Smooth muscle cell (in vitro differentiated cells): ENCODE measurements at regions not wholly inside any gene's neighbourhood (a gene's known extent, or its start where the extent isn't known, plus 50 kb on each side); places are given as distances from the start of the nearest gene placed in this dataset.

Experiments
- DNase-seq: peaks from one replicate; lab custom pipeline; 2025; ENCODE audit not compliant: unreplicated experiment; lab: John Stamatoyannopoulos, UW
- H2AFZ ChIP-seq: fragments of 200-600 bp; sonication (generic); 2 replicates; pipeline ENCODE4 v1.6.0; 2016; ENCODE audit warnings: antibody characterized with exemption, low read depth, mild to moderate bottlenecking
- H3F3A ChIP-seq: fragments of 200-600 bp; sonication (generic); 2 replicates; pipeline ENCODE4 v1.6.0; 2017; ENCODE audit warnings: antibody characterized with exemption, low read depth
- H3K27ac ChIP-seq: fragments of 200-600 bp; sonication (generic); 2 replicates; pipeline ENCODE4 v1.5.1; 2016; ENCODE audit warnings: low read depth, mild to moderate bottlenecking
- H3K27me3 ChIP-seq: fragments of 200-600 bp; sonication (generic); 2 replicates; pipeline ENCODE4 v1.6.1; 2016; ENCODE audit warnings: low read depth, mild to moderate bottlenecking
- H3K36me3 ChIP-seq: fragments of 200-600 bp; sonication (generic); 2 replicates; pipeline ENCODE4 v1.5.1; 2016; ENCODE audit warnings: low read depth
- H3K4me1 ChIP-seq: fragments of 200-600 bp; sonication (generic); 2 replicates; pipeline ENCODE4 v1.5.1; 2016; ENCODE audit warnings: low read depth
- H3K4me2 ChIP-seq: fragments of 200-600 bp; sonication (generic); 2 replicates; pipeline ENCODE4 v1.6.0; 2016; ENCODE audit warnings: mild to moderate bottlenecking
- H3K4me3 ChIP-seq: fragments of 200-600 bp; sonication (generic); 2 replicates; pipeline ENCODE4 v1.5.1; 2016; ENCODE audit warnings: mild to moderate bottlenecking
- H3K79me2 ChIP-seq: fragments of 200-600 bp; sonication (generic); 2 replicates; pipeline ENCODE4 v1.6.0; 2016; ENCODE audit warnings: low read depth, mild to moderate bottlenecking
- H3K9ac ChIP-seq: fragments of 200-600 bp; sonication (generic); 2 replicates; pipeline ENCODE4 v1.6.0; 2016; ENCODE audit warnings: low read depth
- H3K9me3 ChIP-seq: fragments of 200-600 bp; sonication (generic); replicated peaks from 2 replicates; pipeline ENCODE4 v1.5.1; 2016; ENCODE audit warnings: low read depth
- H4K20me1 ChIP-seq: fragments of 200-600 bp; sonication (generic); 2 replicates; pipeline ENCODE4 v1.6.0; 2016; ENCODE audit warnings: low read depth
- WGBS: methylation state at CpG from one replicate; pipeline ENCODE4 v1.1.7; 2016; ENCODE audit warnings: low lambda C conversion rate; 5-methylcytosine and 5-hydroxymethylcytosine counted together
- TF ChIP-seq, protein P1 (sequence below): fragments of 200-600 bp; sonication (generic); IDR thresholded peaks from 2 replicates; pipeline ENCODE4 v1.5.1; 2017; ENCODE audit warnings: borderline replicate concordance, mild to moderate bottlenecking, antibody characterized with exemption; ENCODE audit not compliant: insufficient read depth, poor library complexity, severe bottlenecking

DNA sequence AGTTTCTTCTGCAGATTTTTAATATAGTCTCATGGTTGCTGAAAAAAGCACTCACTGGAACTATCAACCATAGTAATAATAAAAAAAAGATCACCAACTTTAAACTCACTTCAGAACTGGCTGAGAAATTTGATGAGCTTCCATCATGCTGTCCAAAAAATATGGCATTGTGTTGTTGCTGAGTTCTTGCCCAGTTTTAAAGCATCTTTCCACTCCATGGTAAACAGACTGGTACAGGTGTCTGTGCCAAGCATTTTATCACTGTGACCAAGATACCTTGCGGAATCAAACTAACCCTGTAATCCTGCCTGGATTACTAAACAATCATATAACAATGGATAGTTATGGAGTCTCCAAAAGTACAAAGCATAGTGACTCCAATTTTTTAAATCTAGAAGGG is 360.3 kb upstream of the NOCT start:
- TF ChIP-seq, protein P1, sequence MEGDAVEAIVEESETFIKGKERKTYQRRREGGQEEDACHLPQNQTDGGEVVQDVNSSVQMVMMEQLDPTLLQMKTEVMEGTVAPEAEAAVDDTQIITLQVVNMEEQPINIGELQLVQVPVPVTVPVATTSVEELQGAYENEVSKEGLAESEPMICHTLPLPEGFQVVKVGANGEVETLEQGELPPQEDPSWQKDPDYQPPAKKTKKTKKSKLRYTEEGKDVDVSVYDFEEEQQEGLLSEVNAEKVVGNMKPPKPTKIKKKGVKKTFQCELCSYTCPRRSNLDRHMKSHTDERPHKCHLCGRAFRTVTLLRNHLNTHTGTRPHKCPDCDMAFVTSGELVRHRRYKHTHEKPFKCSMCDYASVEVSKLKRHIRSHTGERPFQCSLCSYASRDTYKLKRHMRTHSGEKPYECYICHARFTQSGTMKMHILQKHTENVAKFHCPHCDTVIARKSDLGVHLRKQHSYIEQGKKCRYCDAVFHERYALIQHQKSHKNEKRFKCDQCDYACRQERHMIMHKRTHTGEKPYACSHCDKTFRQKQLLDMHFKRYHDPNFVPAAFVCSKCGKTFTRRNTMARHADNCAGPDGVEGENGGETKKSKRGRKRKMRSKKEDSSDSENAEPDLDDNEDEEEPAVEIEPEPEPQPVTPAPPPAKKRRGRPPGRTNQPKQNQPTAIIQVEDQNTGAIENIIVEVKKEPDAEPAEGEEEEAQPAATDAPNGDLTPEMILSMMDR = no peak
- no peaks in the 10 kb centered on the region for H4K20me1 ChIP-seq
- 97% methylated on average over 1 of the region's 1 CpG for WGBS
- H3K79me2 ChIP-seq = no peaks in the 10 kb centered on the region
- no peak overlapping the region for H3K27ac ChIP-seq
- no peak overlapping the region for H3K4me2 ChIP-seq
- no peak for DNase-seq
- H3K9ac ChIP-seq = no peak overlapping the region
- peaks cover 4% of the 10 kb centered on the region for H3K27me3 ChIP-seq
- H3K9me3 ChIP-seq = no peaks in the 10 kb centered on the region
- H3K36me3 ChIP-seq = no peaks in the 10 kb centered on the region
- H3F3A ChIP-seq = no peaks in the 10 kb centered on the region
- no peak overlapping the region for H3K4me3 ChIP-seq
- H3K4me1 ChIP-seq = peaks cover 21% of the 10 kb centered on the region
- no peak overlapping the region for H2AFZ ChIP-seq

DNA sequence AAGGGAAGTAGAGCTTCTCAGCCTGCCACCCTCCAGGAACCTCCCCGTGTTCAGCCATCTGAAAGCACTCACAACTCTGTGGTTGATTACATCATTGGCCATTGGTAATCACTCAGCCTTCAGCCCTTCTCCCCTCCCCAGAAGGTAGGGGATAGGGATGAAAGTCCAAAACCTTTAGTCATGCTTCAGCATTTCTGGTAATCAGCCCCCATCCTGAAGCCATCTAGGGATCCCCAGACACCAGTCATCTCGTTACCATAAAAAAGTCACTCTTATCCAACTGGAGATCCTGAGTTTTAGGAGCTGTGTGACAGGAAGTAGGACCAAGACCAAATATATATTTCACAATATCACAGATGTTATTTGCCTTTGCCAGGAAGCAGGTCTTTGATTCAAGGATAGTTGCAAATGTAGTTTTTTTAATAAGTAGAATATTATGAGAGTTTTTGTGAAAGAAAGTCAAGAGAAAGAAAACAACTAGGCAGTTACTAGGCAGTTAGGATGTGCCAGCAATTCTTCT is 364.6 kb upstream of the NOCT start:
- Histone ChIP-seq H2AFZ (no peak overlapping the region), H3K4me2 (no peak overlapping the region), H3K27ac (peak overlapping the region; percentile 67), H3K36me3 (no peaks in the 10 kb centered on the region), H3K9me3 (no peaks in the 10 kb centered on the region), H3K4me3 (no peak overlapping the region), H3K27me3 (no peaks in the 10 kb centered on the region), H4K20me1 (no peaks in the 10 kb centered on the region), H3F3A (no peaks in the 10 kb centered on the region), H3K4me1 (no peaks in the 10 kb centered on the region), H3K9ac (no peak overlapping the region), H3K79me2 (no peaks in the 10 kb centered on the region)
- TF ChIP-seq, protein P1 = no peak
- no peak for DNase-seq
- 21% methylated on average over 2 of the region's 2 CpGs for WGBS

DNA sequence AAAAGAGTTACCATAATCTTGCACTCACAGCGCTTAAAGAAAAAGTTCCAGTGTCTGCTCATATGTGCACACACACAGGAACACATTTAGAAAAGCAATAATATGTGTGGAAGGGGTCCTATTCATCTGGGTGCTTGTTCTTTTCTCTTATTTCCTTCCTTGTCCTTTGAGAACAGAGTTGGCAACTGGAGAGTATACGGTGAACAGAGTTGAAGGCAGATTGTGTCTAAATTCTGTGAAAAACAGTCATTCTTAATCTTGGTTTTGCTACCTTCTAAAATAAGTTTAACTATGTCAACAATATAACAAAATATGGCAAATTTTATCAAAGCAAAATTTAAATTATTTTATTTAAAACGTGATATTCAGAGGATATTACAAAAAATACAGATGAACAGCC is 365.1 kb upstream of the NOCT start:
- TF ChIP-seq, protein P1 = no peak
- Histone ChIP-seq H3K9me3 (no peaks in the 10 kb centered on the region), H3K4me1 (no peaks in the 10 kb centered on the region), H3K4me3 (no peak overlapping the region), H3K27me3 (no peaks in the 10 kb centered on the region), H2AFZ (peak overlapping the region; percentile 54), H3K9ac (no peak overlapping the region), H3K4me2 (no peak overlapping the region), H3K36me3 (no peaks in the 10 kb centered on the region), H3K27ac (peak overlapping the region; percentile 67), H3K79me2 (no peaks in the 10 kb centered on the region), H3F3A (no peaks in the 10 kb centered on the region), H4K20me1 (no peaks in the 10 kb centered on the region)
- 89% methylated on average over 3 of the region's 3 CpGs for whole genome bisulfite sequencing
- DNase-seq = no peak

DNA sequence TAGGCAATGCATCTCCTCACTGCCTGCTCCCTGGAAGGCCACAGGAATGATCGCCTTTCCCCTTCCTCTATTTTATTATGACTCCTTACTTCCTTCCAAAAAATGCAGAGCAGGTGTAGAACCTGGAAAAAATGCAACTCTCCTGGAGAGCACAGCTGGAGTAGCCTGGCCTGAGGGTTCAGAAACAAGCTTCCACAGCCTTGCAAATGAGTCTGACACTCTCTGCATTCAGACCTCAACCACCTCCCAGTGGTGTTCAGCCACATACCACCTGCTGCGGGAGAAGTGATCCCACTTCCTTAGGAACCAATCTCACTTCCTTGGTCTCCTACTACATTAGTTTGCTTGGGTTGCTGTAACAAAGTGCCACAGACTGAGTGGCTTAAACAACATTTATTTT is 368.1 kb upstream of the NOCT start:
- H3K27ac ChIP-seq = no peak overlapping the region

More for the DNA sequence above, 368.1 kb upstream of the NOCT start:
- Histone ChIP-seq H3F3A (no peaks in the 10 kb centered on the region), H3K4me3 (no peak overlapping the region), H3K79me2 (no peaks in the 10 kb centered on the region), H3K9ac (no peak overlapping the region), H3K36me3 (no peaks in the 10 kb centered on the region), H4K20me1 (no peaks in the 10 kb centered on the region), H3K27me3 (no peaks in the 10 kb centered on the region), H3K9me3 (no peaks in the 10 kb centered on the region), H3K4me2 (no peak overlapping the region), H2AFZ (no peak overlapping the region), H3K4me1 (no peaks in the 10 kb centered on the region)
- TF ChIP-seq, protein P1 = no peak
- 55% methylated on average over 2 of the region's 2 CpGs for WGBS
- no peak for DNase-seq
